Colonic mucosa (tissue), 4 donors: ENCODE measurements at regions not wholly inside any gene's neighbourhood (a gene's known extent, or its start where the extent isn't known, plus 50 kb on each side); places are given as distances from the start of the nearest gene placed in this dataset.

Experiments used
- DNase-seq: peaks from one replicate; pipeline ENCODE4 v3.0.0-alpha.2; 2020
- H3K27ac ChIP-seq: fragments of 200-600 bp; one replicate; pipeline ENCODE4 v1.8.0; 2021
- H3K27me3 ChIP-seq: fragments of 200-600 bp; one replicate; pipeline ENCODE4 v1.8.0; 2021
- H3K36me3 ChIP-seq: fragments of 200-600 bp; one replicate; pipeline ENCODE4 v1.8.0; 2021
- H3K4me1 ChIP-seq: fragments of 200-600 bp; one replicate; pipeline ENCODE4 v1.8.0; 2021; ENCODE audit warnings: mild to moderate bottlenecking
- H3K4me3 ChIP-seq: fragments of 200-600 bp; one replicate; pipeline ENCODE4 v1.8.0; 2021
- H3K9ac ChIP-seq, 2 donors: one replicate each; pipeline ENCODE4 v1.7.0; 2013; ENCODE audit warnings: control low read depth in 2 of 2, low read depth in 2 of 2, low read length in 2 of 2
- H3K9me3 ChIP-seq: fragments of 200-600 bp; one replicate; pipeline ENCODE4 v1.8.0; 2021
- intact Hi-C: fragments of 100-400 bp; cut with DNase I; formaldehyde crosslinking; loops from one replicate; pipeline ENCODE4 v1.14.1; 2022
- TF ChIP-seq, protein P1 (sequence below): fragments of 200-600 bp; IDR thresholded peaks from one replicate; pipeline ENCODE4 v1.8.0; 2022; ENCODE audit warnings: antibody characterized with exemption, mild to moderate bottlenecking
- donor health status: healthy.
- donor health status: DM: no; HTN: no; CAD: no.
- donor health status: DM: no; HTN: no; CAD: no.

DNA sequence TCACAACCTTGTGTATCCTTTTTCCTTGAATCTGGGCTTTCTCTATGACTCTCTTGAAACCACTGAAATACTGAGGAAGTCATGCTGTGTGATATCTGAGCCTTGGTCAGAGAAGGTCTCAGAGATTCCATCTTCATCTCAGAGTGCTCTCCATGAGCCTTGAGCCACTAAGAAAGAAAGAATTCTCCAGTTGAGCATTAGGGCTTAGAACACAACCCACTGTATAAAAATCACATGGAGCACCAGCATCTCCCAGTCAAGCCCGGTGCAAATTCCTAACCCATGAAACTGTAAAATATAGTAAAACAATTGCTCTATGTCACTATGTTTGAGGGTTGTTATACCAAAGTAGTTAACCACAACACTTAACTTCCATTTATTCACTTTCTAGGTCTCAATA is 181.4 kb downstream of the MOXD1 start:
- Histone ChIP-seq H3K4me3 (no peak overlapping the region), H3K9ac (no peak overlapping the region), H3K27ac (no peak overlapping the region), H3K9me3 (no peaks in the 10 kb centered on the region), H3K4me1 (no peaks in the 10 kb centered on the region), H3K27me3 (no peaks in the 10 kb centered on the region), H3K36me3 (no peaks in the 10 kb centered on the region)
- DNase-seq, result no peak
- intact Hi-C loops, result loop anchor here (2.0 kb wide), 1 partner anchor 299 kb away; no protein-coding TSS in a partner anchor
- TF ChIP-seq, protein P1, sequence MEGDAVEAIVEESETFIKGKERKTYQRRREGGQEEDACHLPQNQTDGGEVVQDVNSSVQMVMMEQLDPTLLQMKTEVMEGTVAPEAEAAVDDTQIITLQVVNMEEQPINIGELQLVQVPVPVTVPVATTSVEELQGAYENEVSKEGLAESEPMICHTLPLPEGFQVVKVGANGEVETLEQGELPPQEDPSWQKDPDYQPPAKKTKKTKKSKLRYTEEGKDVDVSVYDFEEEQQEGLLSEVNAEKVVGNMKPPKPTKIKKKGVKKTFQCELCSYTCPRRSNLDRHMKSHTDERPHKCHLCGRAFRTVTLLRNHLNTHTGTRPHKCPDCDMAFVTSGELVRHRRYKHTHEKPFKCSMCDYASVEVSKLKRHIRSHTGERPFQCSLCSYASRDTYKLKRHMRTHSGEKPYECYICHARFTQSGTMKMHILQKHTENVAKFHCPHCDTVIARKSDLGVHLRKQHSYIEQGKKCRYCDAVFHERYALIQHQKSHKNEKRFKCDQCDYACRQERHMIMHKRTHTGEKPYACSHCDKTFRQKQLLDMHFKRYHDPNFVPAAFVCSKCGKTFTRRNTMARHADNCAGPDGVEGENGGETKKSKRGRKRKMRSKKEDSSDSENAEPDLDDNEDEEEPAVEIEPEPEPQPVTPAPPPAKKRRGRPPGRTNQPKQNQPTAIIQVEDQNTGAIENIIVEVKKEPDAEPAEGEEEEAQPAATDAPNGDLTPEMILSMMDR, result no peak

DNA sequence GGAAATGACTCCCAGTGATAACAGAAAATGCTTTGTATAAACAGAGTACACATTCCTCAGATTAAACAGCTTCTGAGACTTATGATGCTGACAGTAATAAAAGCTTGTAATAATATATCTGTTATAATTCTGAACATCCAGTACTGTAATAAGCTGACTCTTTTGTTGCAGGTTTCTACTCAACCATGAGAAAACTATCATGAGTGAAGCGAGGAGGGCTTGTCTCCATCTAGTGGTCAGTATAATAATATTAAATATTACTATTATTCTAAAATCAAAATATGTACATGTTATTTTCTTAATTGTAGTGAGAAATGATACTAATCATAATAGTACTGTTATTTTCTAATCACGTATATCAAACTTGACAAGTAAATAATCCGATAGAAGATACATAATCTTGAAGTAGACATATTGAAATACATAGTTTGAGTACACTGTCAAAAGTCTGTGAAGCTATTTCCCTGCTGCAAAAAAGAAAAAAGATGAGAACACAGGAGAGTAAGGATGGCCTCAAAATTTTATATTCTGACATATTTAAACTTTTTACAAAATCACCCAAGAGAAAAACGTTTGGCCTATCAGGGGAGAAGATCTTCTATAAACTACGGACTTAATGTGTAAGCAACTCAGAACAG is 183.1 kb downstream of the MOXD1 start:
- Histone ChIP-seq H3K9me3 (no peaks in the 10 kb centered on the region), H3K36me3 (no peaks in the 10 kb centered on the region), H3K4me1 (no peaks in the 10 kb centered on the region), H3K4me3 (no peak overlapping the region), H3K27ac (no peak overlapping the region), H3K9ac (no peak overlapping the region), H3K27me3 (no peaks in the 10 kb centered on the region)
- TF ChIP-seq, protein P1, result peak; percentile 33
- no peak for DNase-seq
- intact Hi-C loops, result loop anchor here (2.0 kb wide), 1 partner anchor 297 kb away; no protein-coding TSS in a partner anchor

DNA sequence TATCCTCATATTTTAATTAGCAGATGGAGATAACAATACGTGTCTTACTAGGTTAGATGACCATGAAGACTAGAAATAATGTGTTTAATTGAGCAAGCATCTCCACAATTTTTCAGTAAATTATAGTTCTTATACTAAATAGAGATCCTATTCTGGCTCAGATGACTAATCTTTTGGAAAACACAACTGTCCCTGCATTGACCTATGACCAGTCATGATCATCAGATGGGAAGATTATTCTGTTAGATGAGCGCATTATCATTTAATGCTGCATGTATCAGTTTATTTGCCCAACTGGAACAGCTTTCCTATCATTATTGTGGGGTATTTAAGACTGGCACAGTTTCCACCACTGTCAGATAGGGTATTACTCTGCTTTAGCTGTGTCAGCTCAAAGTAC is 185.5 kb downstream of the MOXD1 start:
- Histone ChIP-seq H3K4me3 (no peak overlapping the region), H3K9ac (no peak overlapping the region), H3K27me3 (no peaks in the 10 kb centered on the region), H3K36me3 (no peaks in the 10 kb centered on the region), H3K27ac (no peak overlapping the region), H3K9me3 (no peaks in the 10 kb centered on the region), H3K4me1 (no peaks in the 10 kb centered on the region)
- intact Hi-C loops, result no loop called here
- TF ChIP-seq, protein P1, result no peak
- DNase-seq, result no peak

DNA sequence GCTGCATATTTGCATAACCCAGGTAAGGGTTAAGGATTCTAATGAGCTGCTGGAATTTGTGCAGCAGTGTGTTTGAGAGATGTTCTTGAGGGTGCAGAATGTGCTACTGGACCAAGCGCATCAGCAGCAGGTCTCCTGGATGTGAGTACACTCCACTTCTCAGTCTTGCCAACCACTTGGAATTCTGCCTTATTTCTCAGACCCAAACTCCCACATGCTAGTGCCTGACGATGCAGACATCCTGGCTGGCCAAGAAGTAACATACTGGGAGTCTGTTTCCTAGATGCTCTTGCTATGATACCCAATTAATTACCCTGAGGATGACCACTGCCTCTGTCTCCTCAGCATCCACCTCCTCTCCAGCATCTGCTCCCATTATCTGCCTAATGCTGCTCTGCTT is 186.6 kb downstream of the MOXD1 start:
- intact Hi-C loops, result no loop called here
- H3K27ac ChIP-seq, result no peak overlapping the region
- TF ChIP-seq, protein P1, result no peak
- no peak overlapping the region for H3K4me3 ChIP-seq
- no peak for DNase-seq
- H3K27me3 ChIP-seq, result no peaks in the 10 kb centered on the region
- no peaks in the 10 kb centered on the region for H3K36me3 ChIP-seq
- H3K9ac ChIP-seq, result no peak overlapping the region
- no peaks in the 10 kb centered on the region for H3K9me3 ChIP-seq
- no peaks in the 10 kb centered on the region for H3K4me1 ChIP-seq

DNA sequence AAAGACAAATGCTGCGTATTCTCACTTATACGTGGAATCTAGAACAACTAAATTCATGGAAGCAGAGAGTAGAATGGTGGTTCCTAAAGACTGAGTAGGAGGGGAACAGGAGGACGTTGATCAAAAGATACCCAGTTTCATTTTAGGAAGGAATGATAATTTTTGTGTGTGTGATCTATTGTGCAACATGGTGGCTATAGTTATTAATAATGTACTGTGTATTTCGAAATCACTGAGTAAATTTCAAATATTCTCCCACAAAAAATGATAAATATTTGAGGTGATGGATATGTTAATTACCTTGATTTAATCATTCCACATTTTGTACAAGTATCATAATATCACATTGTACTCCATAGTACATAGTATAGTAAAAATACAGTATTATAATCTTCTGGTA is 187.5 kb downstream of the MOXD1 start:
- H3K4me3 ChIP-seq, result no peak overlapping the region
- no peaks in the 10 kb centered on the region for H3K27me3 ChIP-seq
- TF ChIP-seq, protein P1, result no peak
- no peaks in the 10 kb centered on the region for H3K4me1 ChIP-seq
- no peak for DNase-seq
- intact Hi-C loops, result no loop called here
- H3K9ac ChIP-seq, result no peak overlapping the region
- H3K36me3 ChIP-seq, result no peaks in the 10 kb centered on the region
- H3K9me3 ChIP-seq, result no peaks in the 10 kb centered on the region
- no peak overlapping the region for H3K27ac ChIP-seq
